Hepatocyte (in vitro differentiated cells): ENCODE measurements at regions not wholly inside any gene's neighbourhood (a gene's known extent, or its start where the extent isn't known, plus 50 kb on each side); places are given as distances from the start of the nearest gene placed in this dataset.
A peak's percentile ranks its signal among the peaks of the same experiment; 100 is the strongest.

ENCODE experiments used
- DNase-seq: peaks from one replicate; pipeline ENCODE4 v3.0.0-alpha.2; 2016; ENCODE audit warnings: low spot score
- H2AFZ ChIP-seq: fragments of 200-600 bp; sonication (generic); 2 replicates; pipeline ENCODE4 v1.6.0; 2016; ENCODE audit warnings: antibody characterized with exemption, mild to moderate bottlenecking
- H3K27ac ChIP-seq: fragments of 200-600 bp; sonication (generic); 2 replicates; pipeline ENCODE4 v1.5.1; 2016; ENCODE audit warnings: mild to moderate bottlenecking
- H3K27me3 ChIP-seq: fragments of 200-600 bp; sonication (generic); 2 replicates; pipeline ENCODE4 v1.6.1; 2016
- H3K36me3 ChIP-seq: fragments of 200-600 bp; sonication (generic); replicated peaks from 2 replicates; pipeline ENCODE4 v1.5.1; 2016; ENCODE audit warnings: low read depth; ENCODE audit not compliant: insufficient read depth
- H3K4me1 ChIP-seq: fragments of 200-600 bp; sonication (generic); 2 replicates; pipeline ENCODE4 v1.5.1; 2016; ENCODE audit warnings: mild to moderate bottlenecking, moderate library complexity; ENCODE audit not compliant: insufficient read depth
- H3K4me2 ChIP-seq: fragments of 200-600 bp; sonication (generic); 2 replicates; pipeline ENCODE4 v1.6.0; 2016
- H3K4me3 ChIP-seq: fragments of 200-600 bp; sonication (generic); 2 replicates; pipeline ENCODE4 v1.5.1; 2016; ENCODE audit warnings: mild to moderate bottlenecking
- H3K79me2 ChIP-seq: fragments of 200-600 bp; sonication (generic); 2 replicates; pipeline ENCODE4 v1.6.0; 2017; ENCODE audit warnings: mild to moderate bottlenecking
- H3K9me2 ChIP-seq: fragments of 200-600 bp; sonication (generic); replicated peaks from 2 replicates; pipeline ENCODE4 v1.6.0; 2017; ENCODE audit warnings: mild to moderate bottlenecking; ENCODE audit not compliant: insufficient read depth
- H3K9me3 ChIP-seq: fragments of 200-600 bp; sonication (generic); 2 replicates; pipeline ENCODE4 v1.5.1; 2016; ENCODE audit warnings: low read depth, mild to moderate bottlenecking
- H4K20me1 ChIP-seq: fragments of 200-600 bp; sonication (generic); 2 replicates; pipeline ENCODE4 v1.6.0; 2016; ENCODE audit warnings: mild to moderate bottlenecking; ENCODE audit not compliant: insufficient read depth, poor library complexity, severe bottlenecking
- CTCF ChIP-seq: fragments of 200-600 bp; sonication (generic); IDR thresholded peaks from 2 replicates; pipeline ENCODE4 v1.5.1; 2016; ENCODE audit warnings: antibody characterized with exemption, mild to moderate bottlenecking; ENCODE audit not compliant: poor library complexity
- EZH2 ChIP-seq: fragments of 200-600 bp; sonication (generic); IDR thresholded peaks from 2 replicates; pipeline ENCODE4 v1.6.1; 2016; ENCODE audit warnings: antibody characterized with exemption, mild to moderate bottlenecking, borderline replicate concordance
- EZH2phosphoT487 ChIP-seq: fragments of 200-600 bp; sonication (generic); IDR thresholded peaks from one replicate; pipeline ENCODE4 v1.6.1; 2018; ENCODE audit warnings: antibody characterized with exemption, mild to moderate bottlenecking, low read depth, moderate library complexity; ENCODE audit not compliant: unreplicated experiment, severe bottlenecking
- WGBS: methylation state at CpG from one replicate; pipeline ENCODE4 v1.1.6; 2016; ENCODE audit warnings: low lambda C conversion rate; ENCODE audit errors: missing lambda C conversion rate; 5-methylcytosine and 5-hydroxymethylcytosine counted together

DNA sequence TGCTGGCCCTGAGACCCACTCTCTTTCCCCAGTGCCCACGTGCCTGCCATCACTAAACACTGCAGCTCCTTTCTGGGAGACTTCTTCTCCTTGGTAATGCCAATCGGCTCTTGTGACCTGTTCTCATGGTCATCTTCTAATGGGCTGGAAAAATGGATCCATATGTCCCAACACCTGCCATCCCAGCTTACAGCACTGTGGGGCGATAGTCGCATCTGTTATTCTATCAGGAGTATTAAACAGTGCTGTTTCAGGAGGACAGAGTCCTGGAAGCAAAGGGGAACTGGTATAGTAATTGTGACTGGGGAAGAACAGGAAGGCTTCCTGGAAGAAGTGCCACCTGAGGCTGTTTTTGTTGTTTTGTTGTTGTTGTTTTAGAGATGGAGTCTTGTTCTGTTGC, 411.2 kb downstream of the GLRX3 start:
- Histone ChIP-seq H2AFZ (no peak overlapping the region), H3K4me1 (no peaks in the 10 kb centered on the region), H3K79me2 (no peaks in the 10 kb centered on the region), H3K9me3 (no peaks in the 10 kb centered on the region), H4K20me1 (no peaks in the 10 kb centered on the region), H3K36me3 (no peaks in the 10 kb centered on the region), H3K9me2 (no peaks in the 10 kb centered on the region), H3K4me2 (no peak overlapping the region), H3K27ac (no peak overlapping the region), H3K4me3 (no peak overlapping the region), H3K27me3 (peaks cover 11% of the 10 kb centered on the region)
- TF ChIP-seq EZH2phosphoT487 (no peak), CTCF (peak; percentile 24)
- 48% methylated on average over 4 of the region's 4 CpGs for WGBS
- DNase-seq = no peak

DNA sequence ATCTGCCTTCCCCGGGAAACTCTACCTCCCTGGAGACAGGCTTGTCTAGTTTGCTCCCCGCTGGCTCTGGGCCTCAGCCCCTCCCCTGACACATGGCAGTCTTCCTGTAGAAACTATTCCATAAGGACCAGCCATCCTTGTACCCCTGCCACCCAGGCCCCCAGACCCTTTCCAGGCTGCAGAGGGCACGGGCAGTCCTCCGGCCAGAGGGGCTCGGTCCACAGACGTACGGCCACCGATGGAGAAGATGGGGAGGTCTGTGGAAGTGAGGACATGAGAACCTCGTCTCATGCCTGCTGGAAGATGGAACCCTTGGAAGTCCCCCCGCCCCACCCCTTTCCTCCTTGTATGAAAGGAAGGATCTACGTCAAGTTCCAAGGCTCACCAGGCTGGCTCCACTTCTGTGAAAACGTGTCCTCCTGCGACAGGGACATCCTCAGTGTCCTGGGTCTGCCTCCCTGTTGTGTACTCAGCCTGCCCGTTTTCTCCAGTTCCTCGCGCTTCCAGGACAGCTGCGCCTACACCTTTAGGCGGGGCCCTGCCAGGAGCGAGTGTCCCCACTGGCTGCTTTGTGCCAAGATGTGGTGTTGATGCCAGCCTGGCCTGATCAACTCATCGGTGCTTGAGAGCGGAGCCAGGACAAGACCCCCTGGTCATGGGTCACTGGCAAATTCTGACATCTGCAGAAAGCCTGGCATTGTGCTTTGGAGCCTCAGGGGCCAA, 414.9 kb downstream of the GLRX3 start:
- Histone ChIP-seq H3K36me3 (no peaks in the 10 kb centered on the region), H3K4me3 (no peak overlapping the region), H3K27me3 (peaks cover 3% of the 10 kb centered on the region), H3K79me2 (no peaks in the 10 kb centered on the region), H2AFZ (no peak overlapping the region), H4K20me1 (no peaks in the 10 kb centered on the region), H3K27ac (no peak overlapping the region), H3K4me2 (no peak overlapping the region), H3K9me3 (no peaks in the 10 kb centered on the region), H3K4me1 (no peaks in the 10 kb centered on the region), H3K9me2 (no peaks in the 10 kb centered on the region)
- 90% methylated on average over 21 of the region's 21 CpGs for WGBS
- DNase-seq = no peak
- no peak for TF ChIP-seq EZH2
- TF ChIP-seq EZH2phosphoT487 = no peak
- no peak for TF ChIP-seq CTCF

DNA sequence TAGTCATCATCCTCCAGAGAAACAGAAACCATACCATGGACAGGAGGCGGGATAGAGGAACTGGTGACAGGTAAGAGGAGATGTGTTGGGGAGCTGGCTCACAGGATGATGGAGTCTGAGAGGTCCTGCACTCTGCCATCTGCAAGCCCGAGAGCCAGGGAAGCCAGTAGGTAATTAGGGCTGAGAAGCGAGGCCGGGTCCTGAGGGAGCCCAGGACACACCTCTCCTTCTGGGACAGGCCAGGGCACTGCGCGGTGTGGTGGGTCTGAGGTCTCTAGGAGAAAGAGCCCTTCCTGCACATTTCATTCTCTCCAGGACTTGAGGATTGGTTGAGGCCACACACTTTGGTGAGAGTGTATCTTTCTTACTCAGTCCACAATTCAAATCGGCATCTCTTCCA, 415.5 kb downstream of the GLRX3 start:
- H3K4me1 ChIP-seq = no peaks in the 10 kb centered on the region
- H3K4me3 ChIP-seq = no peak overlapping the region
- H3K36me3 ChIP-seq = no peaks in the 10 kb centered on the region
- H3K9me2 ChIP-seq = no peaks in the 10 kb centered on the region
- WGBS = 92% methylated on average over 7 of the region's 7 CpGs
- no peaks in the 10 kb centered on the region for H3K79me2 ChIP-seq
- TF ChIP-seq CTCF = no peak
- no peak for TF ChIP-seq EZH2
- no peak for TF ChIP-seq EZH2phosphoT487
- no peaks in the 10 kb centered on the region for H3K9me3 ChIP-seq
- no peaks in the 10 kb centered on the region for H4K20me1 ChIP-seq
- peaks cover 3% of the 10 kb centered on the region for H3K27me3 ChIP-seq
- DNase-seq = no peak
- no peak overlapping the region for H3K4me2 ChIP-seq
- no peak overlapping the region for H3K27ac ChIP-seq
- H2AFZ ChIP-seq = no peak overlapping the region

DNA sequence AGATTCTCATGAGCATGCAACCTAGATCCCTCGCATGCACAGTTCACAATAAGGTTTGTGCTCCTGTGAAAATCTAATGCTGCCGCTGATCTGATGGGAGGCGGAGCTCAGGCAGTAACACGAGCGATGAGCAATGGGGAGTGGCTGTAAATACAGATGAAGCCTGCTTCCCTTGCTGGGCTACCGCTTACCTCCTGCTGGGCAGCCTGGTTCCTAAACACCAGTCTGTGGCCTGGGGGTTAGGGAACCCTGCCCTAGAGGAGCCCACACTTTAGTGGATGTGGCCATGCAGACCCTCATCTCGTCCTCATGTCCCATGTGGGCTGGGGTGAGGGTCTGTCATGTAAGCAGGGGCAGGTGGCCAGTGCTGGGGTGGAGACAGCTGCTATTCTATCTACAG, 417.6 kb downstream of the GLRX3 start:
- Histone ChIP-seq H3K79me2 (no peaks in the 10 kb centered on the region), H3K27me3 (no peaks in the 10 kb centered on the region), H3K36me3 (no peaks in the 10 kb centered on the region), H3K4me1 (no peaks in the 10 kb centered on the region), H4K20me1 (no peaks in the 10 kb centered on the region), H3K4me2 (no peak overlapping the region), H3K27ac (no peak overlapping the region), H2AFZ (no peak overlapping the region), H3K4me3 (no peak overlapping the region), H3K9me3 (no peaks in the 10 kb centered on the region), H3K9me2 (no peaks in the 10 kb centered on the region)
- no peak for TF ChIP-seq EZH2
- no peak for TF ChIP-seq CTCF
- no peak for DNase-seq
- WGBS = 58% methylated on average over 7 of the region's 7 CpGs
